Heart left ventricle (tissue), 13 donors: ENCODE measurements at regions not wholly inside any gene's neighbourhood (a gene's known extent, or its start where the extent isn't known, plus 50 kb on each side); places are given as distances from the start of the nearest gene placed in this dataset.

Experiments
- CTCF ChIP-seq, 12 donors: fragments of 200-600 bp; sonication (generic) in 4 of 12; IDR thresholded peaks; one replicate each; pipeline versions ENCODE4 v1.5.0 to v1.8.0; 2018 to 2022; ENCODE audit warnings: antibody characterized with exemption in 12 of 12, mild to moderate bottlenecking in 5 of 12
- POLR2A ChIP-seq, 2 donors: fragments of 450-650 bp; IDR thresholded peaks; one replicate each; pipeline ENCODE4 v1.6.1; 2017; ENCODE audit warnings: antibody characterized with exemption in 2 of 2, mild to moderate bottlenecking in 2 of 2, moderate library complexity in 2 of 2
- donor health status: ischemic (EF 13 %, LVEDD 7.1; RV severe dilation, severe dysfunction).
- donor health status: DM: no; HTN: yes; CAD: no.
- donor health status: DM: no; HTN: no; CAD: no.
- donor health status: ischemic (EF 25% LVEDD 6.9; RV normal size, moderate dysfunction).
- donor health status: ischemic (EF 25% LVEDD 5.7; RV mildly dilated, moderate dysfunction).
- donor health status: ischemic (EF 35%, LVEDD 5.7; RV mildly dilated, moderate dysfunction).
- donor health status: nonischemic (EF 11% LVEDD 7.7; RV severe dilation, severe dysfunction).
- donor health status: DM: yes; HTN: yes; CAD: no.
- donor health status: PGD.
- donor health status: ischemic (EF 29% LVEDD 5.4; RV normal size, mild dysfunction).
- donor health status: nonischemic (EF 23%, LVEDD 6.1; RV moderate dilation, normal function).

GRCh38 chr9:26319859-26320258, 572.7 kb downstream of the CAAP1 start:
- no peak for TF ChIP-seq CTCF (IDR thresholded peaks at IDR 0.05)
- TF ChIP-seq POLR2A (IDR thresholded peaks at IDR 0.05) = no peak
